ENCODE measurements at regions not wholly inside any gene's neighbourhood (a gene's known extent, or its start where the extent isn't known, plus 50 kb on each side); places are given as distances from the start of the nearest gene placed in this dataset.

GRCh38 chr15:100829457-100829856 is 50.2 kb upstream of the ALDH1A3 start:
- Histone ChIP-seq H3K4me1 (ENCODE audit: control insufficient read depth in 2 of 2, insufficient read depth in 2 of 2, low read length in 1 of 2) (no peaks in the 10 kb centered on the region), H3K9me3 (ENCODE audit: control insufficient read depth in 2 of 2, insufficient read depth in 1 of 2, low read depth in 1 of 2, low read length in 1 of 2) (no peaks in the 10 kb centered on the region), H3K4me3 (ENCODE audit: low read depth in 1 of 2, low read length in 2 of 2) (no peak overlapping the region), H3K36me3 (ENCODE audit: control insufficient read depth in 2 of 2, insufficient read depth in 2 of 2, low read length in 1 of 2) (no peaks in the 10 kb centered on the region), H3K27me3 (ENCODE audit: control insufficient read depth in 1 of 2, insufficient read depth in 2 of 2, low read length in 2 of 2) (no peaks in the 10 kb centered on the region), H3K27ac (ENCODE audit: low read depth in 2 of 2, low read length in 1 of 2) (no peak overlapping the region)
- WGBS, 2 donors = 45 to 47% methylated on average over 1 of the region's 1 CpG

All from esophagus (tissue), 2 donors.